IMR-90 (cell line): ENCODE measurements at regions not wholly inside any gene's neighbourhood (a gene's known extent, or its start where the extent isn't known, plus 50 kb on each side); places are given as distances from the start of the nearest gene placed in this dataset.

Source experiments
- ATAC-seq: fragments of 200-7000 bp; cut with Tn5 transposase; 2 replicates; pipeline ENCODE4 v1.9.1; 2020; ENCODE audit warnings: low read depth, mild to moderate bottlenecking, moderate library complexity
- BruUV-seq: library from RNA; stranded (reverse); fragments of 400-500 nt; replicated peaks from 2 replicates; lab custom pipeline; 2021; lab: Mats Ljungman, UMichigan
- CTCF ChIA-PET: fragments of 300-600 bp; formaldehyde crosslinking; extraction: SDS; loops from one replicate; lab custom pipeline; 2021; ENCODE audit warnings: antibody characterized with exemption; lab: Yijun Ruan, JAX
- POLR2A ChIA-PET: fragments of 300-600 bp; sonication (Branson Sonifier 250); formaldehyde crosslinking; loops from one replicate; lab custom pipeline; 2022; ENCODE audit warnings: antibody characterized with exemption; ENCODE audit not compliant: unreplicated experiment; lab: Charles Lee
- DNase-seq: peaks from one replicate; pipeline ENCODE4 v3.0.0; 2013
- H2AFZ ChIP-seq: replicated peaks from 2 replicates; pipeline ENCODE3; 2013; ENCODE audit warnings: low read length, mild to moderate bottlenecking; ENCODE audit not compliant: poor library complexity
- H2AK5ac ChIP-seq: 2 replicates; pipeline ENCODE4 v1.6.1; 2013; ENCODE audit warnings: low read depth, low read length, inconsistent platforms
- H2AK9ac ChIP-seq: replicated peaks from 2 replicates; pipeline ENCODE3; 2013; ENCODE audit warnings: mild to moderate bottlenecking, low read depth, low read length, moderate library complexity; ENCODE audit not compliant: poor library complexity
- H2BK120ac ChIP-seq: 2 replicates; pipeline ENCODE4 v1.6.1; 2013; ENCODE audit warnings: low read depth, low read length, inconsistent platforms
- H2BK15ac ChIP-seq: 3 replicates; pipeline ENCODE4 v1.6.1; 2013; ENCODE audit warnings: low read depth, low read length, inconsistent platforms
- H2BK20ac ChIP-seq: 2 replicates; pipeline ENCODE4 v1.6.1; 2013; ENCODE audit warnings: low read depth, mild to moderate bottlenecking, inconsistent platforms, low read length, moderate library complexity
- H2BK5ac ChIP-seq: 2 replicates; pipeline ENCODE4 v1.6.1; 2013; ENCODE audit warnings: mild to moderate bottlenecking, low read depth, low read length, inconsistent platforms; ENCODE audit not compliant: poor library complexity, severe bottlenecking
- H3K14ac ChIP-seq: replicated peaks from 2 replicates; pipeline ENCODE4 v1.6.1; 2013; ENCODE audit warnings: low read depth, low read length, inconsistent platforms
- H3K18ac ChIP-seq: 2 replicates; pipeline ENCODE4 v1.6.1; 2013; ENCODE audit warnings: low read depth, low read length, control low read depth
- H3K23ac ChIP-seq: 2 replicates; pipeline ENCODE4 v1.6.1; 2013; ENCODE audit warnings: low read depth, low read length, inconsistent platforms
- H3K27ac ChIP-seq: 2 replicates; pipeline ENCODE4 v1.5.1; 2013; ENCODE audit warnings: mild to moderate bottlenecking, control low read depth, low read length; ENCODE audit not compliant: insufficient read depth
- H3K27me3 ChIP-seq: 2 replicates; pipeline ENCODE4 v1.6.1; 2013; ENCODE audit warnings: low read length; ENCODE audit not compliant: control insufficient read depth, insufficient read depth
- H3K36me3 ChIP-seq: 2 replicates; pipeline ENCODE4 v1.6.1; 2013; ENCODE audit warnings: low read length, mixed read lengths; ENCODE audit not compliant: control insufficient read depth, insufficient read depth
- H3K4ac ChIP-seq: 2 replicates; pipeline ENCODE4 v1.6.1; 2013; ENCODE audit warnings: low read depth, low read length, inconsistent platforms
- H3K4me1 ChIP-seq: 2 replicates; pipeline ENCODE4 v1.6.1; 2013; ENCODE audit warnings: low read length, mixed read lengths; ENCODE audit not compliant: control insufficient read depth, insufficient read depth
- H3K4me2 ChIP-seq: 2 replicates; pipeline ENCODE4 v1.6.1; 2013; ENCODE audit warnings: low read depth, mild to moderate bottlenecking, control low read depth, low read length, moderate library complexity
- H3K4me3 ChIP-seq: 2 replicates; pipeline ENCODE4 v1.5.1; 2013; ENCODE audit warnings: low read depth, mild to moderate bottlenecking, control low read depth, low read length, moderate library complexity; ENCODE audit not compliant: insufficient read depth
- H3K56ac ChIP-seq: 2 replicates; pipeline ENCODE4 v1.6.1; 2013; ENCODE audit warnings: low read length, inconsistent platforms; ENCODE audit not compliant: insufficient read depth; ENCODE audit errors: extremely low read depth
- H3K79me1 ChIP-seq, 2 experiments: 2 replicates each; pipeline ENCODE4 v1.6.1; 2013; ENCODE audit warnings: low read length in 2 of 2, inconsistent platforms in 1 of 2, low read depth in 1 of 2
- H3K9ac ChIP-seq: 2 replicates; pipeline ENCODE4 v1.6.1; 2013; ENCODE audit warnings: low read depth, low read length, control low read depth
- H3K9me1 ChIP-seq: 2 replicates; pipeline ENCODE4 v1.6.1; 2013; ENCODE audit warnings: low read length, inconsistent platforms; ENCODE audit not compliant: insufficient read depth
- H3K9me3 ChIP-seq: 2 replicates; pipeline ENCODE4 v1.6.1; 2013; ENCODE audit warnings: low read length; ENCODE audit not compliant: control insufficient read depth, insufficient read depth
- H4K20me1 ChIP-seq: 2 replicates; pipeline ENCODE4 v1.6.1; 2013; ENCODE audit warnings: low read length, inconsistent platforms; ENCODE audit not compliant: insufficient read depth
- H4K5ac ChIP-seq: 2 replicates; pipeline ENCODE4 v1.6.1; 2013; ENCODE audit warnings: mild to moderate bottlenecking, low read depth, low read length, control low read depth
- H4K8ac ChIP-seq, 2 experiments: 2 replicates each; pipeline ENCODE4 v1.6.1; 2013; ENCODE audit warnings: low read depth in 2 of 2, low read length in 2 of 2, control low read depth in 1 of 2, inconsistent platforms in 1 of 2
- H4K91ac ChIP-seq: 2 replicates; pipeline ENCODE4 v1.6.1; 2013; ENCODE audit warnings: low read depth, low read length, inconsistent platforms; ENCODE audit not compliant: insufficient read depth
- BHLHE40 ChIP-seq: fragments of 150-350 bp; IDR thresholded peaks from 2 replicates; pipeline ENCODE4 v1.6.1; 2016; ENCODE audit warnings: mild to moderate bottlenecking, low read depth, low read length
- CEBPB ChIP-seq: IDR thresholded peaks from 2 replicates; pipeline ENCODE4 v1.6.1; 2012; ENCODE audit warnings: low read depth, low read length, improper control_type of control experiment
- CHD1 ChIP-seq: IDR thresholded peaks from 2 replicates; pipeline ENCODE4 v1.6.1; 2012; ENCODE audit warnings: low read depth, low read length, improper control_type of control experiment
- ELK1 ChIP-seq: fragments of 150-350 bp; IDR thresholded peaks from 2 replicates; pipeline ENCODE4 v1.6.1; 2016; ENCODE audit warnings: low read depth, mild to moderate bottlenecking, low read length, moderate library complexity, borderline replicate concordance
- MAZ ChIP-seq: IDR thresholded peaks from 2 replicates; pipeline ENCODE4 v1.6.1; 2012; ENCODE audit warnings: low read depth, mild to moderate bottlenecking, low read length, improper control_type of control experiment, moderate library complexity, borderline replicate concordance
- MXI1 ChIP-seq: IDR thresholded peaks from 2 replicates; pipeline ENCODE4 v1.6.1; 2012; ENCODE audit warnings: low read depth, mild to moderate bottlenecking, low read length, moderate library complexity, borderline replicate concordance
- NFE2L2 ChIP-seq: fragments of 150-350 bp; IDR thresholded peaks from 2 replicates; pipeline ENCODE4 v1.6.1; 2016; ENCODE audit warnings: low read depth, mild to moderate bottlenecking, low read length
- RAD21 ChIP-seq: IDR thresholded peaks from 2 replicates; pipeline ENCODE4 v1.6.1; 2012; ENCODE audit warnings: low read length, improper control_type of control experiment
- RCOR1 ChIP-seq: IDR thresholded peaks from 2 replicates; pipeline ENCODE4 v1.6.1; 2012; ENCODE audit warnings: mild to moderate bottlenecking, low read length, improper control_type of control experiment; ENCODE audit not compliant: insufficient replicate concordance
- RFX5 ChIP-seq: IDR thresholded peaks from 2 replicates; pipeline ENCODE4 v1.8.0; 2012; ENCODE audit warnings: low read depth, mild to moderate bottlenecking, low read length, moderate library complexity
- USF2 ChIP-seq: fragments of 150-350 bp; IDR thresholded peaks from 2 replicates; pipeline ENCODE4 v1.6.1; 2017; ENCODE audit warnings: mild to moderate bottlenecking, antibody characterized with exemption, low read length, low read depth
- WGBS, 2 experiments: methylation state at CpG; one replicate each; pipeline versions ENCODE4 v1.1.5 to v1.1.7; 2013; ENCODE audit warnings: missing lambda C conversion rate in 2 of 2; ENCODE audit not compliant: insufficient read length in 1 of 2; ENCODE audit errors: extremely low coverage in 2 of 2; 5-methylcytosine and 5-hydroxymethylcytosine counted together
- dilution Hi-C: fragments of 300-500 bp; cut with HindIII; formaldehyde crosslinking; loops from one replicate; pipeline ENCODE4 v1.14.3; 2018; ENCODE audit warnings: low sequenced_read_pairs; ENCODE audit not compliant: unreplicated experiment
- in situ Hi-C: fragments of 300-500 bp; cut with MboI; formaldehyde crosslinking; loops from 3 replicates; pipeline ENCODE4 v1.14.3; 2019; ENCODE audit warnings: low sequenced_read_pairs, inconsistent platforms, mixed read lengths
- intact Hi-C: fragments of 100-400 bp; cut with micrococcal nuclease; formaldehyde crosslinking; loops from 2 replicates; pipeline ENCODE4 v1.10.0; 2022

- H3K27me3 ChIP-seq: no peaks in the 10 kb centered on the region
- H3K79me1 ChIP-seq: no peaks in the 10 kb centered on the region
- no peak overlapping the region for H3K14ac ChIP-seq
- WGBS, 2 experiments: no CpG with 5 or more reads among the region's 1 CpG
- H2BK5ac ChIP-seq: no peak overlapping the region
- no peaks in the 10 kb centered on the region for H3K36me3 ChIP-seq
- dilution Hi-C loops (no loop called here), intact Hi-C loops (loop anchor here (10.0 kb wide), 1 partner anchor 449 kb away; no protein-coding TSS in a partner anchor), in situ Hi-C loops (no loop called here)
- H3K56ac ChIP-seq: no peak overlapping the region
- no peak overlapping the region for H3K9ac ChIP-seq
- H3K4me1 ChIP-seq: no peaks in the 10 kb centered on the region; the same call in 1 of the 2 replicates
- no peak overlapping the region for H3K27ac ChIP-seq
- DNase-seq (peak; percentile 23), ATAC-seq (no peak)
- TF ChIP-seq USF2 (no peak), MXI1 (no peak), ELK1 (no peak), RCOR1 (no peak), NFE2L2 (no peak), RFX5 (no peak), BHLHE40 (no peak), RAD21 (no peak), CEBPB (no peak), MAZ (no peak), CHD1 (no peak)
- H2AK9ac ChIP-seq: no peak overlapping the region
- no peak overlapping the region for H2BK20ac ChIP-seq
- no peak overlapping the region for H4K5ac ChIP-seq
- ChIA-PET CTCF (no interaction called here), POLR2A (no interaction called here)
- H4K20me1 ChIP-seq: no peaks in the 10 kb centered on the region
- H3K23ac ChIP-seq: no peak overlapping the region
- no peak overlapping the region for H2AFZ ChIP-seq
- H3K18ac ChIP-seq: no peak overlapping the region
- no peak overlapping the region for H3K4me3 ChIP-seq
- no peak overlapping the region for H3K4ac ChIP-seq
- BruUV-seq: no TSS peak
- no peak overlapping the region for H4K8ac ChIP-seq
- no peak overlapping the region for H4K91ac ChIP-seq
- H3K4me2 ChIP-seq: no peak overlapping the region
- H2BK120ac ChIP-seq: no peak overlapping the region
- H3K9me3 ChIP-seq: no peaks in the 10 kb centered on the region
- no peaks in the 10 kb centered on the region for H3K9me1 ChIP-seq
- H2BK15ac ChIP-seq: no peak overlapping the region
- H2AK5ac ChIP-seq: no peak overlapping the region
Measured at GRCh38 chr21:28513428-28513827, 479.2 kb downstream of the LTN1 start.
